ENCODE measurements at regions not wholly inside any gene's neighbourhood (a gene's known extent, or its start where the extent isn't known, plus 50 kb on each side); places are given as distances from the start of the nearest gene placed in this dataset.
"Not testable (repeated sequence)": the region's sequence is repeated elsewhere in the genome, so short reads cannot be mapped to it uniquely, and the experiment has no call there.

GRCh38 chr7:52257890-52258289 lies 777.5 kb upstream of the POM121L12 start:
- no peak for DNase-seq (ENCODE audit: low spot score)
- no peak for ATAC-seq
- intact Hi-C loops (cut with DNase I), result no loop called here

GRCh38 chr7:52254396-52255010 lies 780.9 kb upstream of the POM121L12 start:
- intact Hi-C loops (cut with DNase I), result no loop called here
- DNase-seq (ENCODE audit: low spot score) (no peak), ATAC-seq (no peak)

DNA sequence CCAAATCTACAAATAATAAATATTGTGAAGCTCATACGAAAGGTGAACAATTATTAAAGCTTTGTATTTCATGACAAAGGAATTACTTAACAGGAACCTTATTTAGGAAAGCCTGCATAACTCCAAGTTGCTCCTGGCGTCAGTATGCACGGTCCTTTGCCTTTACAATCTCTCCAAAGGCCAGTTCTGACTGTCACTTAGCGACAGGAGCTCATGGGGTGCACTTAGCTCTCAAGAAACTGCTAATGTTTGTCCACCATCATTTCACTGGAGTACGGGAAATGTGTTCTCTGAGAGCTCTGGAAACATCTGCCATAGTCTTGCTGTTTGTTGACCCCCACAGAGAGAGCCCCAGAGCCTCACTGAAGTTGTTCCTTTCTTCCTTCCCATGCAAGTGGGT lies 781.5 kb upstream of the POM121L12 start:
- DNase-seq (ENCODE audit: low spot score) (no peak), ATAC-seq (no peak)
- intact Hi-C loops (cut with DNase I), result no loop called here

GRCh38 chr7:52249741-52250140 lies 785.7 kb upstream of the POM121L12 start:
- DNase-seq (ENCODE audit: low spot score), result no peak
- intact Hi-C loops (cut with DNase I), result no loop called here

GRCh38 chr7:52247518-52247917 lies 787.9 kb upstream of the POM121L12 start:
- ATAC-seq (no peak), DNase-seq (ENCODE audit: low spot score) (no peak)
- intact Hi-C loops (cut with DNase I), result no loop called here

More at GRCh38 chr7:52249741-52250140, 785.7 kb upstream of the POM121L12 start:
- ATAC-seq, result no peak

- intact Hi-C loops (cut with DNase I), result no loop called here
- no peak for DNase-seq (ENCODE audit: low spot score)
- ATAC-seq, result no peak
These were observed 791.7 kb upstream of the POM121L12 start for GRCh38 chr7:52243685-52244084.

DNA sequence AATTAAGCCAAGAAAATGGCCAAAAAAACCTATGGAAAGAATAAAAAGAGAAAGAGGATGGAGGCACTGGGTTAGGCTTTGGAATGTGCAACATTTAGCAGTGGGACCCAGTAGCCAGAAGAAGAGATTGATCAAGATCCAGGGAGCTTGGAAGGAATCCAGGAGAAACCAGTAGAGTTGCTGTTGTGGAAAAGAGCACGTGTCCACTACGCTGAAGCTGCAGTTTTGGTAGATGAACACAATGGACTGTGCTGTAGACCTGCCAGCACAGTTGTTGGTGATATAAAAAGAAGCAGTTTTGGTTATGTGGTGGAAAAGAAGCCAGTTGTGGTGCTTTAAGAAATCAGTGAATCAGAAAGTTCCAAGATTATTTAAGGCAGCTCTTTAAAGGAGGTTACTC lies 802.2 kb upstream of the POM121L12 start:
- no peak for DNase-seq (ENCODE audit: low spot score)
- intact Hi-C loops (cut with DNase I), result loop anchor here (1.0 kb wide), 1 partner anchor 46 kb away; no protein-coding TSS in a partner anchor
- no peak for ATAC-seq

GRCh38 chr7:52211930-52212329 lies 823.5 kb upstream of the POM121L12 start:
- intact Hi-C loops (cut with DNase I), result no loop called here
- no peak for DNase-seq (ENCODE audit: low spot score)

DNA sequence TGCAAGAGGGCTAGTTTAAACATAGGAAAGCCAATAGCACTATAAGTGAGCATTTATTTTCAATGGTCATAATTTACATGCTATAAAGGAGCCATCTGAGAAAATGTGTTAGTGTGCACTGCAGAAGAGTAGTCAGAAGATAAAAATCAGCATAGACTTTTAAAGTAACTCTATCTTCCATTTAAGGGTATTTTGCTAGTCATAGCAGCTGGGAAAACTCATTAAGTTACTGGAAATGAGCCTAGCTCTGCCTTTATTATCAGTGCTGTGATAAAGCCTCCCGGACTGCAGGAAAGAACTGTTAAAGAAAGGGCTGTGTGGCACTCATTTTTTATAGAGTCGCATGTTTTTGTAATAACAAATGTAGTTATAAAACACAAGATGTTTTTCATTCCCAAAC lies 825.8 kb upstream of the POM121L12 start:
- ATAC-seq (no peak), DNase-seq (ENCODE audit: low spot score) (no peak)
- intact Hi-C loops (cut with DNase I), result no loop called here

More at GRCh38 chr7:52211930-52212329, 823.5 kb upstream of the POM121L12 start:
- no peak for ATAC-seq

DNA sequence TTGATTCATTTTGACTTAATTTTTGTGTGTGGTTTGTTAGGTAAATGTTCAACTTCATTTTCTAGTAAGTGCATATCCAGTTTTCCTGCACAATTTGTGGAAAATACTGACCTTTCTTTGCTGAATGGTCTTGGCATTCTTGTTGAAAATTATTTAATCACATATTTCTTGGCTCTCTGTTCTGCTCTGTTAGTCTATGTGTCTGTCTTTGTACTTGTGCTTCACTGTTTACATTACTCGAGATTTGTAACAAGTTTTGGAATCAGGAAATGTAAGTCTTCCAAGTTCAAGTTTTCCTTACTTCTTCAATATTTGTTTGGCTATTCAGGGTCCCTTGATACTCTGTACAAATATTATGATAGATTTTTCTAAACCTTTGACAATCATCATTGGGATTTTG lies 838.2 kb upstream of the POM121L12 start:
- intact Hi-C loops (cut with DNase I), result no loop called here
- DNase-seq (ENCODE audit: low spot score) (no peak), ATAC-seq (no peak)

GRCh38 chr7:52195664-52196063 lies 839.8 kb upstream of the POM121L12 start:
- ATAC-seq, result no peak
- intact Hi-C loops (cut with DNase I), result no loop called here
- no peak for DNase-seq (ENCODE audit: low spot score)

- DNase-seq (ENCODE audit: low spot score) (no peak), ATAC-seq (no peak)
- intact Hi-C loops (cut with DNase I), result no loop called here
These were observed 846.2 kb upstream of the POM121L12 start for GRCh38 chr7:52189153-52189778.

DNA sequence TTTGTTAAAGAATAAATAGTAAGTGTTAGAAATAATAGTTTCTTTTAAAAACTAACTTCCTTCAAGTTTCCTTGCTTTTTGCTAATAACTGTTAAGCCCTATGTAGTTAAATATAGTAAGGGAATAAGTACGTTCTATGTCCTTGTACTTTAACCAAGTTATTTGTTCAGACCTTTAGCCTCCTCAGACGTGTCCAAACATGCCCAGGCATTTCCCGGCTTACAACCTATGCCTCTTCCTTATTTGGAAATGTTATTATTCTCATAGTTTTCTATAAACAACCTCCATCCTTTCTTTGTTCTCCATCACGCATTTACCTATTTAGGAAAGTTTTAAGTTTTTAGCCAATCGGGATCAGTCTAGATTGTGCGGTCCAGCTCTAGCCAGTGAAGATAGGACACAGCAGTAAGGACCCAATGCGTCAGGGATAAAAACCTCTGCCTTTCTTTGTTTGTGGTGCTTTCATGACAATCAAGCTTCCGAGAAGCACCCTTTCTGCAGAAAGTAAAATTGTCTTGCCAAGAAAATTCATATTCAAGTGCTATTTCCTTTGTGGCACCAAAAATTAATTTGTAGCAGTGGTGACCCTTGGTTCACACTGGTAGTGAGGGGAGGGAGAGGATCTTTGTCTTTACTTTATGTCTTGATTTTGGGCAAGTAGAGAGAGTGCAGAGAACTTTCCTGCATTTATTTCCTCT lies 851.3 kb upstream of the POM121L12 start:
- intact Hi-C loops (cut with DNase I), result no loop called here
- ATAC-seq (no peak), DNase-seq (ENCODE audit: low spot score) (no peak)

DNA sequence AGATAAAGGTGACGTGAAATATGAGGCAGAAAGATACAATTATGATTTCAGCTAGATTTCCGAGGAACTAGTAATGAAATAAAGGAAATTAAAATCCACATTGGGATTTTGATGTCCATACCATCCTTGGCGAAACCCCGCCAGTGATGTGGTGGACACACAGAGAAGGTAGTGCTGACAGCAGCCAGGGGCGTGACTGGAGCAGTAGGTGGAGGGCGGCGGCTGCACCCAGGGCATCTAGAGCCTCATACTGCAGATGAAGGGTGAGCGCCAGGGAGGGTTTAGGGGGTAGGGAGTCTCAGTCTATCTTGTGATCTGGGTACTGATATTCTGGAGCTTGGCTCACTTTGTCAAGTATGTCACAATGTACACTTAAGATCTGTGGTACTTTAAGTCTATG lies 855.5 kb upstream of the POM121L12 start:
- no peak for DNase-seq (ENCODE audit: low spot score)

DNA sequence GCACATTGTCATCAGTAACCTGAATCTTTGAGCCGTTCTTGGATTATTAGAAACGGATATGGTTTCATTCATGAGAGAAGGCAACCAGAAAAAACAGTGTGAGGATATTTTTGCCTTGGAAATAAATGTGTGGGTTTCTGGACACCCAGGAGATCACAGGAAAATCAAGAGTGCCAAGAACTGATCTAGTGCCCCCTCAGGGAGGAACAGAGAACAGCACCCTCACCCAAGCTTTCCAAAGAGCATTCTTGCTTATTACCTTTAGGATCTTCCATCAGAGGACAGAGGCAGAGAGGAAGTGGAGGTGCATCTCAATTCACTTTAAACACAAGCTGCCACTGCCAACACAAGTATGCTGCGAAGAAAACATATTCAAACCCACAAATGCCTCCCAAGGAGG lies 851.5 kb upstream of the COBL start:
- no peak for ATAC-seq
- DNase-seq (ENCODE audit: low spot score), result no peak
- intact Hi-C loops (cut with DNase I), result no loop called here

More for the DNA sequence above, 855.5 kb upstream of the POM121L12 start:
- intact Hi-C loops (cut with DNase I), result no loop called here
- ATAC-seq, result no peak

GRCh38 chr7:52163311-52163710 lies 846.7 kb upstream of the COBL start:
- DNase-seq (ENCODE audit: low spot score) (no peak), ATAC-seq (no peak)
- intact Hi-C loops (cut with DNase I), result no loop called here

DNA sequence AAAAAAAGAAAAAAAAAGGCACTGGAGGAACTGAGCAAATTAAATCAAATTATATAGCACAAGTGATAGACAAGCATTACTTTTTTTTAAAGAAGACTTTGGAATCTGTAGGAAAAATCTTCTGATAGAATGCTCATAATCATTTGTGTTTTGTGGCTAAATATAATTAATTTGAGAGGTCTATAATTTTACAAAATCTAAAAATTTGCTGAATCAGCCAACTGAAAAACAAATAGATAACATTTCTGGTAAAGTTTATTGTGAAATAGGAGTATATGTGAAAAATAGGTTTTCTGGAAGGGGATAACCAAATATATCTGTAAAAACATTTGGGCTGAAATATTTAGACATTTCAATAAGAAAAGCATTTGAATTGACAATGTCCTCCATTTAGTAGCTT lies 844.9 kb upstream of the COBL start:
- DNase-seq (ENCODE audit: low spot score), result no peak
- intact Hi-C loops (cut with DNase I), result no loop called here
- ATAC-seq, result no peak

DNA sequence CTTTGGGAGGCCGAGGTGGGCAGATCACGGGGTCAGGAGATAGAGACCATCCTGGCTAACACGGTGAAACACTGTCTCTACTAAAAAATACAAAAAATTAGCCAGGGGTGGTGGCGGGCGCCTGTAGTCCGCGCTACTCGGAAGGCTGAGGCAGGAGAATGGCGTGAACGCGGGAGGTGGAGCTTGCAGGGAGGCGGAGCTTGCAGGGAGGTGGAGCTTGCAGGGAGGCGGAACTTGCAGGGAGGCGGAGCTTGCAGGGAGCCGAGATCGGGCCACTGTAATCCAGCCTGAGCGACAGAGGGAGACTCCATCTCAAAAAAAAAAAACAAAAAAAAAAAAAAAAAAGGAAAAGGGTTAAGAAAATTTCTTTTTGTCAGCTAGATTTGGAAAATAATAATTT lies 842.8 kb upstream of the COBL start:
- intact Hi-C loops (cut with DNase I), result loop anchor here (10.0 kb wide), 1 partner anchor 1415 kb away; no protein-coding TSS in a partner anchor
- DNase-seq (ENCODE audit: low spot score); ATAC-seq: not testable (repeated sequence)

- intact Hi-C loops (cut with DNase I), result loop anchor here (10.0 kb wide), 1 partner anchor 1410 kb away; no protein-coding TSS in a partner anchor
These were observed 837.8 kb upstream of the COBL start for GRCh38 chr7:52154382-52154781.

DNA sequence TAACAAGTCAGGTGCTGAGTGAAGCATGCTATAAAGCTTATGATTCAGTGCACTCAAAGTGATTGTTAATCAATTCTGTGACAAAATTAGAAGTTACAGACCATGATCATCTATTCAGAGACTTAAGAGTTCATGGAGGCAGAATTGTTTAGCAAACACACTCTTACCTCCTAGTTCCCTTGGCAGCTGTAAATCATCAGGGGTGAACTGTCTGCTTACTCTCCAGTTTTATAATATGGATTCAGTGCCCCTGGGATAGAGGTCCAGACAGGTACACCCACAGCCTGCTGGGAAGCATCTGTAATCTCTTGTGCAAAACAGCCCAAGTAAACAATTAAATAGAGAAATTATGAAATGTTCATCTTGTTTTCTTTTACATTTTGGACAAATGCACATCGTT lies 835.0 kb upstream of the COBL start:
- DNase-seq (ENCODE audit: low spot score), result no peak
- no peak for ATAC-seq
- intact Hi-C loops (cut with DNase I), result loop anchor here (10.0 kb wide), 1 partner anchor 1407 kb away; no protein-coding TSS in a partner anchor

More at GRCh38 chr7:52154382-52154781, 837.8 kb upstream of the COBL start:
- no peak for ATAC-seq
- DNase-seq (ENCODE audit: low spot score), result no peak
